Upper lobe of left lung (tissue), 6 donors: ENCODE measurements at regions not wholly inside any gene's neighbourhood (a gene's known extent, or its start where the extent isn't known, plus 50 kb on each side); places are given as distances from the start of the nearest gene placed in this dataset.
A peak's percentile ranks its signal among the peaks of the same experiment; 100 is the strongest.

Experiments used
- ATAC-seq, 2 donors: fragments of 200-7000 bp; cut with Tn5 transposase; one replicate each; pipeline ENCODE4 v1.9.1; 2022; ENCODE audit warnings: mild to moderate bottlenecking in 2 of 2, moderate library complexity in 2 of 2; ENCODE audit not compliant: low FRiP score in 2 of 2
- DNase-seq, 2 donors: peaks; one replicate each; pipeline ENCODE4 v3.0.0-alpha.2; 2019 to 2020
- H3K27ac ChIP-seq, 4 donors: fragments of 200-600 bp; sonication (generic); one replicate each; pipeline ENCODE4 v1.5.1; 2016 to 2019
- H3K27me3 ChIP-seq, 4 donors: fragments of 200-600 bp; sonication (generic); one replicate each; pipeline ENCODE4 v1.5.1; 2017 to 2019
- H3K36me3 ChIP-seq, 4 donors: fragments of 200-600 bp; sonication (generic); one replicate each; pipeline ENCODE4 v1.5.1; 2016 to 2019
- H3K4me1 ChIP-seq, 4 donors: fragments of 200-600 bp; sonication (generic); one replicate each; pipeline ENCODE4 v1.5.1; 2018 to 2019
- H3K4me3 ChIP-seq, 4 donors: fragments of 200-600 bp; sonication (generic); one replicate each; pipeline ENCODE4 v1.5.1; 2017 to 2019; ENCODE audit warnings: mild to moderate bottlenecking in 2 of 4, moderate library complexity in 1 of 4
- H3K9me3 ChIP-seq, 4 donors: fragments of 200-600 bp; sonication (generic); one replicate each; pipeline ENCODE4 v1.5.1; 2018 to 2019
- CTCF ChIP-seq, 6 experiments: fragments of 450-650 bp in 4 of 6; fragments of 200-600 bp in 2 of 6; sonication (generic) in 2 of 6; IDR thresholded peaks; one replicate each; pipeline ENCODE4 v1.5.1; 2016 to 2019; ENCODE audit warnings: antibody characterized with exemption in 6 of 6
- EP300 ChIP-seq, 4 donors: sonication (generic); formaldehyde crosslinking; IDR thresholded peaks; one replicate each; pipeline ENCODE4 v1.5.1; 2017; ENCODE audit warnings: antibody characterized with exemption in 4 of 4, control low read depth in 2 of 4
- POLR2A ChIP-seq, 4 donors: fragments of 450-650 bp; IDR thresholded peaks; one replicate each; pipeline ENCODE4 v1.5.1; 2016 to 2017; ENCODE audit warnings: antibody characterized with exemption in 4 of 4, mild to moderate bottlenecking in 2 of 4
- POLR2AphosphoS5 ChIP-seq, 2 donors: sonication (generic); formaldehyde crosslinking; IDR thresholded peaks; one replicate each; pipeline ENCODE4 v1.5.1; 2017; ENCODE audit warnings: antibody characterized with exemption in 2 of 2
- WGBS, 2 donors: methylation state at CpG; one replicate each; pipeline ENCODE4 v1.1.5; 2017 to 2018; 5-methylcytosine and 5-hydroxymethylcytosine counted together
- donor health status: DM: no; HTN: no; CAD: no; lungs with moderate emphysema.
- donor health status: DM: no; HTN: yes; CAD: no; lungs with severe emphysema.

- DNase-seq (no peak), ATAC-seq (no peak)
- H3K27me3 ChIP-seq: no peaks in the 10 kb centered on the region
- peaks cover 0 to 4% (median 0%) of the 10 kb centered on the region in 4 donors for H3K9me3 ChIP-seq
- H3K27ac ChIP-seq: no peak overlapping the region
- WGBS, 2 donors: 46 to 50% methylated on average over 5 of the region's 5 CpGs
- H3K36me3 ChIP-seq: no peaks in the 10 kb centered on the region
- peaks cover 0 to 9% (median 7%) of the 10 kb centered on the region in 4 donors for H3K4me1 ChIP-seq
- TF ChIP-seq POLR2A (IDR thresholded peaks at IDR 0.05) (no peak), EP300 (IDR thresholded peaks at IDR 0.05) (no peak)
- peak overlapping the region in 2 of 4 donors; percentile 23 to 28 for H3K4me3 ChIP-seq
Measured at GRCh38 chr3:150220799-150221198, 187.3 kb upstream of the TSC22D2 start.

GRCh38 chr3:150220041-150220440, 188.1 kb upstream of the TSC22D2 start:
- no peak for TF ChIP-seq POLR2AphosphoS5 (IDR thresholded peaks at IDR 0.05)
- TF ChIP-seq POLR2A (IDR thresholded peaks at IDR 0.05): no peak
- TF ChIP-seq EP300 (IDR thresholded peaks at IDR 0.05): no peak
- no peak for TF ChIP-seq CTCF (IDR thresholded peaks at IDR 0.05)
- peaks cover 0 to 4% (median 0%) of the 10 kb centered on the region in 4 donors for H3K9me3 ChIP-seq
- no peak overlapping the region for H3K4me3 ChIP-seq
- DNase-seq: no peak
- H3K27me3 ChIP-seq: no peaks in the 10 kb centered on the region
- no peak overlapping the region for H3K27ac ChIP-seq
- H3K4me1 ChIP-seq: peaks cover 0 to 9% (median 7%) of the 10 kb centered on the region in 4 donors
- 82 to 84% methylated on average over 3 of the region's 3 CpGs for WGBS, 2 donors
- no peaks in the 10 kb centered on the region for H3K36me3 ChIP-seq
- no peak for ATAC-seq

- TF ChIP-seq POLR2AphosphoS5 (IDR thresholded peaks at IDR 0.05): no peak
- no peak for TF ChIP-seq EP300 (IDR thresholded peaks at IDR 0.05)
- TF ChIP-seq POLR2A (IDR thresholded peaks at IDR 0.05): no peak
- TF ChIP-seq CTCF (IDR thresholded peaks at IDR 0.05): no peak
- 83 to 91% methylated on average over 2 to 3 of the region's 3 CpGs for WGBS, 2 donors
- peaks cover 0 to 4% (median 0%) of the 10 kb centered on the region in 4 donors for H3K9me3 ChIP-seq
- H3K4me1 ChIP-seq: peaks cover 0 to 9% (median 7%) of the 10 kb centered on the region in 4 donors
- ATAC-seq (no peak), DNase-seq (no peak)
- H3K27me3 ChIP-seq: no peaks in the 10 kb centered on the region
- H3K4me3 ChIP-seq: no peak overlapping the region
- H3K36me3 ChIP-seq: no peaks in the 10 kb centered on the region
- H3K27ac ChIP-seq: no peak overlapping the region
Measured at GRCh38 chr3:150218841-150219240, 189.3 kb upstream of the TSC22D2 start.

GRCh38 chr3:150218236-150218635, 189.9 kb upstream of the TSC22D2 start:
- no peak for ATAC-seq
- 68 to 78% methylated on average over 4 of the region's 4 CpGs for WGBS, 2 donors
- Histone ChIP-seq H3K4me3 (no peak overlapping the region), H3K9me3 (peaks cover 0 to 4% (median 0%) of the 10 kb centered on the region in 4 donors), H3K27ac (no peak overlapping the region), H3K4me1 (peaks cover 0 to 9% (median 7%) of the 10 kb centered on the region in 4 donors), H3K27me3 (no peaks in the 10 kb centered on the region), H3K36me3 (no peaks in the 10 kb centered on the region)
- TF ChIP-seq CTCF (IDR thresholded peaks at IDR 0.05) (no peak), POLR2A (IDR thresholded peaks at IDR 0.05) (no peak), EP300 (IDR thresholded peaks at IDR 0.05) (no peak), POLR2AphosphoS5 (IDR thresholded peaks at IDR 0.05) (no peak)
- no peak for DNase-seq

GRCh38 chr3:150217691-150218090, 190.4 kb upstream of the TSC22D2 start:
- Histone ChIP-seq H3K27me3 (no peaks in the 10 kb centered on the region), H3K27ac (no peak overlapping the region), H3K4me1 (peaks cover 0 to 9% (median 7%) of the 10 kb centered on the region in 4 donors), H3K36me3 (no peaks in the 10 kb centered on the region), H3K9me3 (peaks cover 0 to 4% (median 0%) of the 10 kb centered on the region in 4 donors), H3K4me3 (no peak overlapping the region)
- no peak for ATAC-seq
- no peak for TF ChIP-seq POLR2A (IDR thresholded peaks at IDR 0.05)
- no peak for TF ChIP-seq POLR2AphosphoS5 (IDR thresholded peaks at IDR 0.05)
- no peak for TF ChIP-seq CTCF (IDR thresholded peaks at IDR 0.05)
- TF ChIP-seq EP300 (IDR thresholded peaks at IDR 0.05): no peak
- 93 to 99% methylated on average over 3 to 4 of the region's 4 CpGs for WGBS, 2 donors
- DNase-seq: no peak
